PC-3 (cell line): ENCODE measurements at regions not wholly inside any gene's neighbourhood (a gene's known extent, or its start where the extent isn't known, plus 50 kb on each side); places are given as distances from the start of the nearest gene placed in this dataset.

Experiments
- CTCF ChIP-seq: fragments of 300-600 bp; sonication (generic); conservative IDR thresholded peaks from 2 replicates; pipeline ENCODE4 v1.5.1; 2017; ENCODE audit warnings: antibody characterized with exemption, low read depth, mild to moderate bottlenecking, low read length
- EZH2 ChIP-seq: fragments of 300-600 bp; sonication (generic); IDR thresholded peaks from one replicate; pipeline ENCODE4 v1.6.1; 2017; ENCODE audit warnings: antibody characterized with exemption, mild to moderate bottlenecking, low read length; ENCODE audit not compliant: unreplicated experiment

DNA sequence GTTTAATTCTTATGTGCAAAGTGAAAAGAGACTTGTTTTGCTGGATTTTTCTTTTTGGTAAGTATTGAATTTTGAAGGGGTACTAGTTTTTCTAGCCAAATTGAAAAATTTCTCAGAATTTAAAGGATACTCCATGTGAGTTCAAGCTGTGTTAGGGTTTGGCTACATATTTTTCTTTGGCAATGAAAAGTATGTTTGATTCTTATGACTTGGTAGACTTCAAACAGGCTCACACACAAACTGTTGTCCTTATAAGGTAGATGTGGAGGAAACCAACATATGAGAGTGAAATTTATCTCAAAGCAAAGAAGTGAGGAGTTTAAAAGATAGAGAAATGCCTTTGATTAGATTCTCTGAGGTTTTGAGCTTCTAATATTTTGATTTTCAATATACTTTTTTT lies 356.7 kb downstream of the BCKDHB start:
- TF ChIP-seq EZH2 (no peak), CTCF (no peak)
